H1 (cell line): ENCODE measurements at regions not wholly inside any gene's neighbourhood (a gene's known extent, or its start where the extent isn't known, plus 50 kb on each side); places are given as distances from the start of the nearest gene placed in this dataset.

Experiments
- CTCF ChIA-PET: fragments of 300-600 bp; sonication (Branson Sonifier 250); formaldehyde crosslinking; loops from one replicate; lab custom pipeline; 2021; ENCODE audit not compliant: partially characterized antibody; lab: Charles Lee
- POLR2A ChIA-PET: fragments of 300-600 bp; sonication (Branson Sonifier 250); formaldehyde crosslinking; loops from one replicate; lab custom pipeline; 2021; ENCODE audit warnings: inconsistent platforms; ENCODE audit not compliant: partially characterized antibody; lab: Charles Lee
- DNase-seq, 2 experiments: peaks; one replicate each; pipeline versions ENCODE4 v3.0.0 to v3.0.0-alpha.2; 2010 to 2022; ENCODE audit warnings: low spot score in 2 of 2, low read depth in 1 of 2, mixed read lengths in 1 of 2
- FAIRE-seq: peaks from 2 replicates; lab custom pipeline; 2011; peaks lifted over from hg19 to GRCh38; lab: Jason Lieb, UNC
- H2AFZ ChIP-seq: 2 replicates; pipeline ENCODE4 v1.8.1; 2012; ENCODE audit warnings: low read length, inconsistent platforms
- H2AK5ac ChIP-seq: 2 replicates; pipeline ENCODE4 v1.6.1; 2013; ENCODE audit warnings: low read depth, low read length
- H2BK120ac ChIP-seq: replicated peaks from 2 replicates; pipeline ENCODE3; 2013; ENCODE audit warnings: low read depth, low read length, inconsistent platforms
- H2BK12ac ChIP-seq: 2 replicates; pipeline ENCODE4 v1.6.1; 2013; ENCODE audit warnings: low read depth, low read length
- H2BK15ac ChIP-seq: 2 replicates; pipeline ENCODE4 v1.6.1; 2013; ENCODE audit warnings: low read length
- H2BK20ac ChIP-seq: 2 replicates; pipeline ENCODE4 v1.6.1; 2013; ENCODE audit warnings: low read length
- H2BK5ac ChIP-seq: 2 replicates; pipeline ENCODE4 v1.6.1; 2013; ENCODE audit warnings: low read depth, low read length
- H3K14ac ChIP-seq: 2 replicates; pipeline ENCODE4 v1.6.1; 2013; ENCODE audit warnings: inconsistent platforms; ENCODE audit not compliant: insufficient read length
- H3K18ac ChIP-seq: 2 replicates; pipeline ENCODE4 v1.6.1; 2013; ENCODE audit warnings: low read length; ENCODE audit errors: extremely low read depth
- H3K23ac ChIP-seq: 2 replicates; pipeline ENCODE4 v1.6.1; 2013; ENCODE audit warnings: inconsistent platforms; ENCODE audit not compliant: insufficient read length
- H3K23me2 ChIP-seq: 2 replicates; pipeline ENCODE4 v1.6.1; 2013; ENCODE audit warnings: low read depth, low read length
- H3K27ac ChIP-seq: 2 replicates; pipeline ENCODE4 v1.6.1; 2011; ENCODE audit warnings: low read depth, low read length, inconsistent platforms
- H3K27me3 ChIP-seq, 4 experiments: replicated peaks in 1 of 4; 1 replicate in 1 of 4; 2 replicates in 3 of 4; pipeline versions ENCODE4 v1.6.1 to v1.8.1; 2011 to 2013; ENCODE audit warnings: low read length in 3 of 4, mild to moderate bottlenecking in 3 of 4, inconsistent platforms in 2 of 4, mixed read lengths in 2 of 4, moderate library complexity in 1 of 4; ENCODE audit not compliant: control insufficient read depth in 3 of 4, insufficient read depth in 3 of 4; ENCODE audit errors: extremely low read depth in 1 of 4
- H3K36me3 ChIP-seq, 4 experiments: 2 replicates each; pipeline versions ENCODE4 v1.6.1 to v1.8.1; 2011 to 2013; ENCODE audit warnings: mild to moderate bottlenecking in 4 of 4, low read length in 3 of 4, moderate library complexity in 2 of 4, control low read depth in 1 of 4, inconsistent platforms in 1 of 4; ENCODE audit not compliant: insufficient read depth in 4 of 4, control insufficient read depth in 2 of 4
- H3K4ac ChIP-seq: replicated peaks from 2 replicates; pipeline ENCODE3; 2013; ENCODE audit warnings: low read length, low read depth, mixed read lengths, inconsistent platforms; ENCODE audit not compliant: insufficient read length
- H3K4me1 ChIP-seq, 4 experiments: replicated peaks in 1 of 4; 1 replicate in 1 of 4; 2 replicates in 3 of 4; pipeline versions ENCODE4 v1.6.1 to v1.8.1; 2011 to 2013; ENCODE audit warnings: low read length in 3 of 4, inconsistent platforms in 2 of 4, mixed read lengths in 1 of 4; ENCODE audit not compliant: insufficient read depth in 4 of 4, control insufficient read depth in 3 of 4
- H3K4me2 ChIP-seq, 2 experiments: 2 replicates each; pipeline versions ENCODE4 v1.6.1 to v1.8.1; 2011 to 2013; ENCODE audit warnings: low read depth in 2 of 2, low read length in 2 of 2, control low read depth in 1 of 2, inconsistent platforms in 1 of 2, mild to moderate bottlenecking in 1 of 2; ENCODE audit not compliant: insufficient read depth in 1 of 2
- H3K4me3 ChIP-seq, 4 experiments: fragments of 200-600, 300-600 bp in 1 of 4; sonication (generic), shearing (Covaris generic), sonication (Bioruptor Twin) in 1 of 4; 2 replicates each; pipeline versions ENCODE4 v1.5.1 to v1.8.1; 2011 to 2016; ENCODE audit warnings: low read length in 4 of 4, low read depth in 3 of 4, control low read depth in 2 of 4, inconsistent platforms in 2 of 4, mild to moderate bottlenecking in 2 of 4, mixed read lengths in 1 of 4, moderate library complexity in 1 of 4; ENCODE audit not compliant: insufficient read depth in 2 of 4; ENCODE audit errors: extremely low read depth in 1 of 4
- H3K56ac ChIP-seq: replicated peaks from 2 replicates; pipeline ENCODE3; 2013; ENCODE audit warnings: low read depth, mild to moderate bottlenecking, mixed read lengths, low read length, inconsistent platforms; ENCODE audit not compliant: insufficient read length
- H3K79me1 ChIP-seq: 2 replicates; pipeline ENCODE4 v1.6.1; 2013; ENCODE audit warnings: low read depth, low read length, control low read depth
- H3K79me2 ChIP-seq, 2 experiments: 2 replicates each; pipeline versions ENCODE4 v1.6.1 to v1.8.1; 2012 to 2013; ENCODE audit warnings: low read length in 2 of 2, mild to moderate bottlenecking in 2 of 2, inconsistent platforms in 1 of 2; ENCODE audit not compliant: insufficient read depth in 2 of 2, control insufficient read depth in 1 of 2
- H3K9ac ChIP-seq, 4 experiments: replicated peaks in 1 of 4; 1 replicate in 1 of 4; 2 replicates in 3 of 4; pipeline versions ENCODE4 v1.6.1 to v1.8.1; 2011 to 2013; ENCODE audit warnings: low read depth in 3 of 4, low read length in 3 of 4, control low read depth in 2 of 4, mild to moderate bottlenecking in 2 of 4, moderate library complexity in 2 of 4, inconsistent platforms in 1 of 4; ENCODE audit errors: extremely low read depth in 1 of 4
- H3K9me3 ChIP-seq, 2 experiments: 2 replicates each; pipeline versions ENCODE4 v1.6.1 to v1.8.1; 2012 to 2013; ENCODE audit warnings: mild to moderate bottlenecking in 2 of 2, moderate library complexity in 2 of 2, control low read depth in 1 of 2, inconsistent platforms in 1 of 2, low read depth in 1 of 2, low read length in 1 of 2, mixed read lengths in 1 of 2; ENCODE audit not compliant: insufficient read depth in 2 of 2
- H4K20me1 ChIP-seq, 2 experiments: replicated peaks in 1 of 2; 2 replicates each; pipeline versions ENCODE3 to v1.8.1; 2011 to 2013; ENCODE audit warnings: inconsistent platforms in 2 of 2, low read length in 2 of 2, mild to moderate bottlenecking in 1 of 2; ENCODE audit not compliant: insufficient read depth in 2 of 2, control insufficient read depth in 1 of 2
- H4K5ac ChIP-seq: 2 replicates; pipeline ENCODE4 v1.6.1; 2013; ENCODE audit warnings: low read length, low read depth, mixed read lengths, inconsistent platforms; ENCODE audit not compliant: insufficient read length
- H4K8ac ChIP-seq: 2 replicates; pipeline ENCODE4 v1.8.0; 2013; ENCODE audit warnings: mild to moderate bottlenecking, moderate library complexity, low read length, inconsistent platforms; ENCODE audit not compliant: insufficient read depth; ENCODE audit errors: extremely low read depth
- H4K91ac ChIP-seq: replicated peaks from 2 replicates; pipeline ENCODE3; 2013; ENCODE audit warnings: low read length, mixed read lengths, inconsistent platforms; ENCODE audit not compliant: insufficient read length
- BRCA1 ChIP-seq: IDR thresholded peaks from 2 replicates; pipeline ENCODE4 v1.6.1; 2012; ENCODE audit warnings: low read depth, low read length, improper control_type of control experiment
- CBX8 ChIP-seq: fragments of 300-800, 300-1000 bp; sonication (generic); IDR thresholded peaks from 2 replicates; pipeline ENCODE4 v1.7.1; 2016; ENCODE audit warnings: low read depth, low read length, borderline replicate concordance
- CEBPB ChIP-seq: IDR thresholded peaks from 2 replicates; pipeline ENCODE4 v1.6.1; 2012; ENCODE audit warnings: low read depth, low read length
- HDAC2 ChIP-seq, 2 experiments: fragments of 300-600 bp in 1 of 2; sonication (generic) in 1 of 2; IDR thresholded peaks; 2 replicates each; pipeline ENCODE4 v1.6.1; 2011 to 2012; ENCODE audit warnings: low read depth in 2 of 2, low read length in 2 of 2, mild to moderate bottlenecking in 2 of 2, moderate library complexity in 2 of 2, borderline replicate concordance in 1 of 2, inconsistent platforms in 1 of 2
- KDM1A ChIP-seq: fragments of 200-600, 300-600 bp; sonication (generic); IDR thresholded peaks from 2 replicates; pipeline ENCODE4 v1.7.1; 2016; ENCODE audit warnings: mild to moderate bottlenecking, low read length, borderline replicate concordance
- KDM4A ChIP-seq: IDR thresholded peaks from one replicate; pipeline ENCODE4 v1.7.1; 2012; ENCODE audit warnings: low read depth, mild to moderate bottlenecking, moderate library complexity, low read length, inconsistent platforms; ENCODE audit not compliant: severe bottlenecking
- POLR2AphosphoS5 ChIP-seq: IDR thresholded peaks from 2 replicates; pipeline ENCODE4 v1.6.1; 2011; ENCODE audit warnings: low read depth, low read length
- SAP30 ChIP-seq: fragments of 300-600 bp; sonication (generic); IDR thresholded peaks from 2 replicates; pipeline ENCODE4 v1.7.1; 2012; ENCODE audit warnings: low read length, moderate library complexity, mild to moderate bottlenecking, inconsistent platforms; ENCODE audit not compliant: insufficient read depth, insufficient replicate concordance
- SIX5 ChIP-seq: IDR thresholded peaks from 2 replicates; pipeline ENCODE4 v1.6.1; 2011; ENCODE audit warnings: mild to moderate bottlenecking, low read depth, low read length
- TAF7 ChIP-seq: optimal IDR thresholded peaks from 2 replicates; pipeline ENCODE3; 2011; ENCODE audit warnings: low read depth, mild to moderate bottlenecking, inconsistent platforms, low read length, moderate library complexity, borderline replicate concordance
- YY1 ChIP-seq: IDR thresholded peaks from 2 replicates; pipeline ENCODE4 v1.6.1; 2011; ENCODE audit warnings: low read depth, mild to moderate bottlenecking, low read length
- WGBS, 2 experiments: shearing (Covaris generic) in 1 of 2; methylation state at CpG; one replicate each; pipeline versions ENCODE4 v1.1.6 to v1.1.7; 2013 to 2015; ENCODE audit warnings: low lambda C conversion rate in 2 of 2, mixed read lengths in 2 of 2, inconsistent platforms in 1 of 2, low coverage in 1 of 2, missing lambda C conversion rate in 1 of 2; ENCODE audit not compliant: insufficient replicate concordance in 2 of 2, insufficient coverage in 1 of 2, insufficient read length in 1 of 2; ENCODE audit errors: extremely low coverage in 1 of 2, missing lambda C conversion rate in 1 of 2; 5-methylcytosine and 5-hydroxymethylcytosine counted together
- TF ChIP-seq, protein P1 (sequence below): IDR thresholded peaks from 2 replicates; pipeline ENCODE4 v1.6.1; 2011; ENCODE audit warnings: low read depth, mild to moderate bottlenecking, low read length; ENCODE audit not compliant: insufficient read depth

DNA sequence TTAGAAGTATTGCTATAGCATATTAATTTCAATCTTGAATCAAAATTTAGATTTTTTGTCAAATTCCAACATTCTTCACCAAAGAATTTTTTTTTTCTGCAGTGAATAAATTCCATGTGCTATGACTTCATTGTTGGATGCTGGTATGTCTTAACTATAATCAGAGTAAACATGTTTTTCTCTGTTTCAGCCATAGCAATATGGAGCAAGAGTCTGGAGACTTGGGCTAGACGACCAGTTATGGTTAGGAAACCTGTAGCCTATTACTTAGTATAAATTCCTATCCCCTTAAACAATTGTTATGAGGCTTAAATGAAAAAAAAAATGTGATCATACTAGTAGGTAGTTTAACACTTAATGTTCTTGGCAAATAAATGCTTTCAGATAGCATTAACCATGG is 431.9 kb upstream of the FRG2C start:
- no peak overlapping the region for H3K4ac ChIP-seq
- TF ChIP-seq SAP30 (no peak), KDM4A (no peak), POLR2AphosphoS5 (no peak), CBX8 (no peak), YY1 (no peak), KDM1A (no peak), CEBPB (no peak), TAF7 (no peak), HDAC2 (IDR thresholded peaks at IDR 0.05; ENCODE audit: borderline replicate concordance in 1 of 2, low read depth in 2 of 2, low read length in 2 of 2) (no peak), SIX5 (no peak), BRCA1 (no peak)
- TF ChIP-seq, protein P1, sequence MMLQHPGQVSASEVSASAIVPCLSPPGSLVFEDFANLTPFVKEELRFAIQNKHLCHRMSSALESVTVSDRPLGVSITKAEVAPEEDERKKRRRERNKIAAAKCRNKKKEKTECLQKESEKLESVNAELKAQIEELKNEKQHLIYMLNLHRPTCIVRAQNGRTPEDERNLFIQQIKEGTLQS, result no peak

More for the DNA sequence above, 431.9 kb upstream of the FRG2C start:
- no peak overlapping the region for H4K91ac ChIP-seq
- 91% methylated on average over 1 of the region's 1 CpG; no CpG with 5 or more reads in 1 of the 2 experiments for whole genome bisulfite sequencing, 2 experiments
- H3K9me3 ChIP-seq, result 0 out of 4 replicates have a peak, but pooled peaks cover 0 to 2% of the 10 kb centered on the region in 2 experiments
- H3K23ac ChIP-seq, result no peak overlapping the region
- H3K9ac ChIP-seq, result no peak overlapping the region
- H3K56ac ChIP-seq, result no peak overlapping the region
- no peak overlapping the region for H3K14ac ChIP-seq
- no peaks in the 10 kb centered on the region for H3K36me3 ChIP-seq
- no peaks in the 10 kb centered on the region for H3K4me1 ChIP-seq
- no peak overlapping the region for H3K4me2 ChIP-seq
- H3K4me3 ChIP-seq, result no peak overlapping the region
- no peak overlapping the region for H2BK20ac ChIP-seq
- no peaks in the 10 kb centered on the region for H3K79me1 ChIP-seq
- no peak overlapping the region for H2BK12ac ChIP-seq
- no peaks in the 10 kb centered on the region for H3K79me2 ChIP-seq
- no peak overlapping the region for H2BK120ac ChIP-seq
- no peak overlapping the region for H2BK15ac ChIP-seq
- CTCF ChIA-PET, result interaction anchor here (0.8 kb wide), 1 partner anchor 10 kb away, joined by 4 read pairs; no protein-coding TSS in a partner anchor
- H4K5ac ChIP-seq, result no peak overlapping the region
- no peak overlapping the region for H3K27ac ChIP-seq
- no peak overlapping the region for H2AK5ac ChIP-seq
- H3K23me2 ChIP-seq, result no peaks in the 10 kb centered on the region
- no peaks in the 10 kb centered on the region for H3K27me3 ChIP-seq
- no peaks in the 10 kb centered on the region for H4K20me1 ChIP-seq
- no peak overlapping the region for H2AFZ ChIP-seq
- no peak overlapping the region for H4K8ac ChIP-seq
- no peak overlapping the region for H2BK5ac ChIP-seq
- POLR2A ChIA-PET, result no interaction called here
- FAIRE-seq (no peak), DNase-seq (no peak)
- no peak overlapping the region for H3K18ac ChIP-seq
